Fibroblast of pulmonary artery (primary cell): ENCODE measurements at regions not wholly inside any gene's neighbourhood (a gene's known extent, or its start where the extent isn't known, plus 50 kb on each side); places are given as distances from the start of the nearest gene placed in this dataset.

Source experiments
- DNase-seq: peaks from one replicate; pipeline ENCODE4 v3.0.0-alpha.2; 2010; ENCODE audit warnings: low read depth
- H3K4me3 ChIP-seq: replicated peaks from 2 replicates; pipeline ENCODE4 v1.5.1; 2011; ENCODE audit warnings: low read depth, mild to moderate bottlenecking, control low read depth, low read length, moderate library complexity
- CTCF ChIP-seq: IDR thresholded peaks from 2 replicates; pipeline ENCODE4 v1.5.1; 2011; ENCODE audit warnings: mild to moderate bottlenecking, control low read depth, low read length, inconsistent platforms; ENCODE audit errors: missing control alignments

DNA sequence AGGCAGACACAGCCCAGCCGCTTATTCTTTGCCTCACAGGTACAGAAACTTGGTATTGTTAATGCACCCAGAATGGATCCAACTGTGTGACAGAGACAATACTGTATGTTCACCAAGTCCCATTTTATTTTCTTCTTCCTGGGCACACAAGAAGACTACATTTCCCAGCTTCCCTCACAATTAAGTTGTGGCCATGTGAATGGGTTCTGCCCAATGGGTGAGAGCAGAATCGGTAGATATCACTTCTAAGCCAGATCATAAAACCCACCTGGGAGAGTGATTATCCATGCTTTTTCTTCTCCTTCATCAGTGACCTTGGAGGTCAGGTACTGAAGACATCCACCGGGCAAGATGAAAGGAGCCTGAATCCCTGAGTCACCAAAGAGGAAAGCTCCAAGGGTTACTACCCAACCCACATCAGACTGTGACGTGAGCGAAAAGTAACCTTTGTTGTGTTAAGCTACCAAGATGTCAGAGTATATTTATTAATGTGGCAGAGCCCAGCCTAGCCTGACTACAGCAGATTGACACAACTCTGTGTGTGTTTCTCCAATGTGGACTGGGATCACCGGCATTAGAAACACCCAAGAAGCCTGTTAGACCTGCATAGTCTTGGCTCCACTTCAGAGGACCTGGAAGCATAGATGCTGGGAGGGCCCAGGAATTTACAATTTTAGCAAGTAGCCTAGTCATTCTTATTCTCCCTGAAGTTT lies 79.1 kb upstream of the GRIK3 start:
- no peak overlapping the region for H3K4me3 ChIP-seq
- DNase-seq, result no peak
- no peak for TF ChIP-seq CTCF

- no peak for TF ChIP-seq CTCF
- H3K4me3 ChIP-seq, result no peak overlapping the region
- DNase-seq, result no peak
Measured at GRCh38 chr1:37118790-37119189, 84.5 kb upstream of the GRIK3 start.

- no peak for DNase-seq
- H3K4me3 ChIP-seq, result no peak overlapping the region
- no peak for TF ChIP-seq CTCF
Measured at GRCh38 chr1:37120279-37120678, 86.0 kb upstream of the GRIK3 start.

DNA sequence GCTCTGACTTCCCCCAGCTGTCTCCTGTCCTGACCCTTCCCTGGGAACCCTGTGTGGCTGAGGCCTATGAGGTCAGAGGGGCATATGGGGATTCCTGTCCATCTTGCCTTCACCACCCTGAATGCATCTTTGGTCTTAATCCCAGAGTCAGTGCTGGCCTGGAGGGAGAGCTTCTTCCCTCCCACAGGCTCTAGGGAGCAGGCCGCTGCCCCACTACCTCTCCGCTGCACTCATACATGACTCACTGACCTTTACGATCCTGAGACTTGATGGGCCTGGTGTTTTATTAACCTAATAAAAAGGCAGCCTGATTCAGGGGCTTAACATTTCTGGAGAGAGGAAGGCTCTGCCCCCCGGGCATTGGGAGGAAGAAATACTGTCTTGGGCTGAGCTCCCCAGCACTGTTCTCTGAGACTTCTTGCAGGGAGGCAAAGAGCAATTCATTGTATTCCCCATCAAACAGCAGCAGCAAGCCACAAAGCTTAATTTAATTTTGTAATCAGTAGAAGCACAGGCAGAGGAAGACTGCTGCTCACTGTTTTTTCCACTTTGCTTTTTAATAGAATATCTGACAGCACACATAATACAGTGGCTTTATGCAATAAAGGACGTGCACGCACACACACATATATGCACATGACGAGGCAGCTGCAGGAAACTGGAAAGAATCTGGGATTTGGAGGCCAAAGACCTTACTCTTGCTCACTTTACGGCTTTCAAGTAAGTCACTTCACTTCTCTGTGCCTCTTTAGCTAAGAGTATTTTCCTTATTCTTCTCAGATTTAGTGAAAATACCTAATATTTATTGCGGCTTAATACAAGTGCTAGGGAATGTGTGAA lies 89.2 kb upstream of the GRIK3 start:
- no peak overlapping the region for H3K4me3 ChIP-seq
- TF ChIP-seq CTCF, result no peak
- DNase-seq, result no peak

DNA sequence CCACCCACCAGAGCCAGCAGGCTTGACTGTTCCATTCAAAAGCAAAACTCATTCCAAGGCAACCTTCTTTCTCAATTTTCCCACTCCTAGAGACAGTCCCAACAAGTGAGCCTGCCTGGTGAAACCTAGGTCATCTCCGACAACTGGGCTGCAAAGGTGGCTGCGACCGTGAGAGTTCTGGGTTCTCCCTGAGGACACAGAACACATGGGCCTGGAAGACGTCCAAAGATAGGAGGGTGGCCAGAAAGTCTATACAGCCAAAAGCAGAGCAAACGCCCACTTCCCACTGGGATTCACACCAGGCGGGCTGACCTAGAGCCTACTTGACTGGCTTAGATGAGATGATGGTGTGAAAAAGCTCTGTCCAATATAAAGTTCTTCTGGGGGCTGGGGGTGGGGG lies 90.2 kb upstream of the GRIK3 start:
- TF ChIP-seq CTCF, result no peak
- H3K4me3 ChIP-seq, result no peak overlapping the region
- no peak for DNase-seq

DNA sequence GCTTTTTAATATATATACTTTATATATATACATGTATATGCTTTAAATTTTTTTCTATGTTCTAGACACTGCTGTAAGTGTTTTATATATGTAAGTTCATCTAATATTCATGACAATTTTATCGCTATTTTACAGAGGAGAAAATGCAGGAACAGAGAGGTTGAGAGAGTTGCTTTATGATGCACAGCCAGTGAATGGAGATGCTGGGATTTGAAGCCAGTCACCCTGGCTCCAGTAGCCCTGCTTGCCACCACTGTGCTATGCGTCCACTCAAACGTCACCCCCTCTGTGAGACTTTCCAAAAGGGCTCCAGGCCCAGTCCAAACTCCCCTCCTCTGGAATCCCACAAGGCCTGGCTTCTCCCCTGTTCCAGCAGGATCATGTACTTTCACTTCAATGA lies 91.0 kb upstream of the GRIK3 start:
- DNase-seq, result no peak
- H3K4me3 ChIP-seq, result no peak overlapping the region
- no peak for TF ChIP-seq CTCF
